HEK293T (cell line): ENCODE measurements at regions not wholly inside any gene's neighbourhood (a gene's known extent, or its start where the extent isn't known, plus 50 kb on each side); places are given as distances from the start of the nearest gene placed in this dataset.

Experiments
- CTCF ChIA-PET: fragments of 350-600 bp; formaldehyde crosslinking; extraction: SDS; loops from one replicate; lab custom pipeline; 2021; ENCODE audit warnings: antibody characterized with exemption, inconsistent platforms; lab: Yijun Ruan, JAX
- POLR2A ChIA-PET: fragments of 350-600 bp; formaldehyde crosslinking; extraction: SDS; loops from one replicate; lab custom pipeline; 2020; ENCODE audit warnings: antibody characterized with exemption, inconsistent platforms; lab: Yijun Ruan, JAX
- DNase-seq: peaks from one replicate; pipeline ENCODE4 v3.0.0; 2012; ENCODE audit warnings: mixed read lengths; ENCODE audit errors: extremely low spot score
- ARNT ChIP-seq: fragments of 450-650 bp; IDR thresholded peaks from 2 replicates; pipeline ENCODE4 v1.6.1; 2017; ENCODE audit warnings: mild to moderate bottlenecking
- BHLHE40 ChIP-seq: fragments of 450-650 bp; IDR thresholded peaks from 2 replicates; pipeline ENCODE4 v1.6.1; 2016; ENCODE audit warnings: mild to moderate bottlenecking, moderate library complexity, borderline replicate concordance
- CTBP1 ChIP-seq: fragments of 450-650 bp; IDR thresholded peaks from 2 replicates; pipeline ENCODE4 v1.6.1; 2016; ENCODE audit warnings: borderline replicate concordance
- ELF4 ChIP-seq: fragments of 450-650 bp; IDR thresholded peaks from 2 replicates; pipeline ENCODE4 v1.6.1; 2017; ENCODE audit warnings: antibody characterized with exemption
- FOXA1 ChIP-seq: fragments of 450-650 bp; IDR thresholded peaks from 2 replicates; pipeline ENCODE4 v1.6.1; 2016; ENCODE audit warnings: mild to moderate bottlenecking
- FOXK2 ChIP-seq: fragments of 450-650 bp; IDR thresholded peaks from 2 replicates; pipeline ENCODE4 v1.6.1; 2016; ENCODE audit warnings: mild to moderate bottlenecking
- FOXM1 ChIP-seq: fragments of 450-650 bp; IDR thresholded peaks from 2 replicates; pipeline ENCODE4 v1.6.1; 2017; ENCODE audit warnings: mild to moderate bottlenecking, borderline replicate concordance
- HDGF ChIP-seq: fragments of 450-650 bp; IDR thresholded peaks from 2 replicates; pipeline ENCODE4 v1.6.1; 2017; ENCODE audit warnings: antibody characterized with exemption, borderline replicate concordance
- L3MBTL2 ChIP-seq: fragments of 450-650 bp; conservative IDR thresholded peaks from 2 replicates; pipeline ENCODE4 v1.6.1; 2016; ENCODE audit warnings: mild to moderate bottlenecking
- LEF1 ChIP-seq: fragments of 450-650 bp; IDR thresholded peaks from 2 replicates; pipeline ENCODE4 v1.6.1; 2017; ENCODE audit warnings: mild to moderate bottlenecking, borderline replicate concordance
- NFRKB ChIP-seq: fragments of 450-650 bp; IDR thresholded peaks from 2 replicates; pipeline ENCODE4 v1.6.1; 2016; ENCODE audit warnings: mild to moderate bottlenecking, moderate library complexity
- SP1 ChIP-seq: fragments of 450-650 bp; IDR thresholded peaks from 2 replicates; pipeline ENCODE4 v1.6.1; 2017
- SUZ12 ChIP-seq: fragments of 450-650 bp; IDR thresholded peaks from 2 replicates; pipeline ENCODE4 v1.6.1; 2016; ENCODE audit warnings: mild to moderate bottlenecking
- TARDBP ChIP-seq: fragments of 450-650 bp; IDR thresholded peaks from 2 replicates; pipeline ENCODE4 v1.6.1; 2016
- ZNF384 ChIP-seq: fragments of 450-650 bp; IDR thresholded peaks from 2 replicates; pipeline ENCODE4 v1.6.1; 2016
- TF ChIP-seq, protein P1 (sequence below): fragments of 450-650 bp; IDR thresholded peaks from 2 replicates; pipeline ENCODE4 v1.6.1; 2016

DNA sequence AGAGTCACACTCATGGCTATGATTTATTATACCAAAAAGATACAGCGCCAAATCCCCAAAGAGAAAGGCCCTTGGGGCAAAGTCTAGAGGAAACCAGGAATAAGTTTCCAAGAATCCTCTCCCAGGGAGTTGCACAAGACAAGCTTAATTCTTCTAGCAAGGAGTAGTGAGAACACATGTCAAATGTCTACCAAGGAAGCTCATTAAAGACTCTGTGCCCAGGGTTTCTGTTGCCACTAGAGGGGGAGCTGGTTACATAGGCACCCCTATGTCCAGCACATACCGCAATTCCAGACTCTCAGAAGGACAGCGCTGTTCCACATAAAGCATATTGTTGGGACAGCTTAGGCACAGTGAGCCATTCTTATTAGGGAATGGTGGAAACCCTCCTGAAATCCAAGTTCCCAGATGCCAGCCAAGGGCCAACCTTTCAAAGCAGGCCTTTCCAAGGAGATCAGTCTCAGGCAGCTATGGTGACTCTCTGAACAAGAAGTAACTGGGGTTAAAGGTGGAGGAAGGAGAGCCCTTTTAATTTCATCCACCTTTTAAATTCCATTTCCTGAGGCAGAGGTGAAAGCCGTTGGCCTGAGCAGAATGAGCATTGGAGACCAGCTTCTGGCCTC is 194.2 kb downstream of the UACA start:
- ChIA-PET POLR2A (interaction anchor here (1.1 kb wide), 1 partner anchor 43 kb away, joined by 4 read pairs; no protein-coding TSS in a partner anchor), CTCF (interaction anchor here (0.5 to 1.9 kb wide), 18 partner anchors 10 to 837 kb away, joined by 3 to 8 read pairs (median 4); no protein-coding TSS in a partner anchor)
- DNase-seq = no peak
- TF ChIP-seq, protein P1, sequence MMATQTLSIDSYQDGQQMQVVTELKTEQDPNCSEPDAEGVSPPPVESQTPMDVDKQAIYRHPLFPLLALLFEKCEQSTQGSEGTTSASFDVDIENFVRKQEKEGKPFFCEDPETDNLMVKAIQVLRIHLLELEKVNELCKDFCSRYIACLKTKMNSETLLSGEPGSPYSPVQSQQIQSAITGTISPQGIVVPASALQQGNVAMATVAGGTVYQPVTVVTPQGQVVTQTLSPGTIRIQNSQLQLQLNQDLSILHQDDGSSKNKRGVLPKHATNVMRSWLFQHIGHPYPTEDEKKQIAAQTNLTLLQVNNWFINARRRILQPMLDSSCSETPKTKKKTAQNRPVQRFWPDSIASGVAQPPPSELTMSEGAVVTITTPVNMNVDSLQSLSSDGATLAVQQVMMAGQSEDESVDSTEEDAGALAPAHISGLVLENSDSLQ = no peak
- TF ChIP-seq SUZ12 (no peak), BHLHE40 (no peak), HDGF (no peak), LEF1 (no peak), FOXM1 (no peak), TARDBP (no peak), ARNT (no peak), FOXK2 (no peak), ELF4 (no peak), L3MBTL2 (no peak), FOXA1 (no peak), NFRKB (no peak), SP1 (no peak), CTBP1 (no peak), ZNF384 (no peak)

DNA sequence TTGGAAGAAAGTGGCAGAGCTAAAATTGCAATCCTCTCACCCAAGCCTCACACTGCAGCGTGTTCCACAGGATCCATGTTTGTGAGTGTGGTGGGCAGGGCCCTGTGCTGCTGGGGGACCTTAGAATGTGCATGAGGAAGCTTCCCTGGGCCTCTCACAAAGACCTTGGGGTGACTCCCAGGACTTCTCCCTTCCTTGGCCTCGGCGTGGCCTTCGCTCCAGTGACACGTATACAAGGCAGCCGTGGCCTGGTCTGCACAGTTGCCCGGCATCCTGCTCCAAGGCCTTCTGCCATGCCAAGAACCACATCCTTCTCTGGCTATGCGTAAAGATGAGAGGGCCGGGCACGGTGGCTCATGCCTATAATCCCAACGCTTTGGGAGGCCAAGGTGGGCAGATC is 196.4 kb downstream of the UACA start:
- no peak for DNase-seq
- ChIA-PET CTCF (interaction anchor here (1.4 to 1.6 kb wide), 2 partner anchors 9 to 11 kb away, joined by 4 to 5 read pairs; no protein-coding TSS in a partner anchor), POLR2A (interaction anchor here (1.1 kb wide), 1 partner anchor 9 kb away, joined by 3 read pairs; no protein-coding TSS in a partner anchor)
- TF ChIP-seq LEF1 (no peak), BHLHE40 (no peak), SP1 (no peak), ZNF384 (no peak), FOXK2 (no peak), FOXM1 (no peak), HDGF (no peak), FOXA1 (no peak), NFRKB (no peak), L3MBTL2 (no peak), ARNT (no peak), ELF4 (no peak), CTBP1 (no peak), TARDBP (no peak), SUZ12 (no peak)
- TF ChIP-seq, protein P1 = no peak

DNA sequence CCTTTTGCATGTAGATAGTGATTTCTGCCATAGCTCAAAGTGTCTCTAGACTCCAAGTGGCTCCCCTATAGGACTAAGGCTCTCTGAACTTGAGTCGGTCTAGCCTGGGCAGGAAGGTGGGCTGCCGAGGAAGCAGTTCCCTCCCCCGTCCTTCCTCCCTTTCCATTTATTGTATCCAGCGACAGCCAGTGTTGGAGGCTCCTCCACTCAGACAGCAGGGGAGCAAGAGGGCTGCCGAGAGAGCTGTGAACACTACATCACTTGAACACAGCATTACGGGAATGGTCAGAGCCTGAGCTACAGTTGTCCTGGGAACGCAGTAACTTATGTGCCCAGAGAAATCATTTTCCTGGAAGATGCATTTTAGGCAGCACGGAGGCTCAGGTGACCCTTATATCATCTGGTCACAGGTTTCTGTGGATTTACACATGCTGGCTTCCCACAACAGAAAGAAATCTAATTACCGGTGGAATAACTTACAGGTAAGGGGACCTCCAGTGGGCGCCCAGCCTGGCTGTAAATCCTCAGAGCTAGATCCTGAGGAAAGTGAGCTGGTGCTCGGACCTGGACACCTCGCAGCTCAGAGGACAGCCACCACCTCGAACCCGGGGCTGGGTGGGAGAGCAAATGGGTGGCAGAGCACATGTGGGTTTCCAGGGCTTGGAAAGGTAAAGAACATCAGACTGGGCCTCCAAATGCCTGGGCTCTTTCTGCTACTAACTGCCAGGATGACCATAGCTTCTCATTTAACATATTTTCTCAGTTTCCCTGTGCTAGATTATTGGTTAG is 197.1 kb downstream of the UACA start:
- no peak for TF ChIP-seq SUZ12
- TF ChIP-seq SP1 = no peak
- ChIA-PET POLR2A (interaction anchor here (1.1 kb wide), 1 partner anchor 10 kb away, joined by 3 read pairs; no protein-coding TSS in a partner anchor), CTCF (interaction anchor here (0.5 to 1.6 kb wide), 6 partner anchors 10 to 729 kb away, joined by 3 to 5 read pairs (median 4); no protein-coding TSS in a partner anchor)
- no peak for DNase-seq

DNA sequence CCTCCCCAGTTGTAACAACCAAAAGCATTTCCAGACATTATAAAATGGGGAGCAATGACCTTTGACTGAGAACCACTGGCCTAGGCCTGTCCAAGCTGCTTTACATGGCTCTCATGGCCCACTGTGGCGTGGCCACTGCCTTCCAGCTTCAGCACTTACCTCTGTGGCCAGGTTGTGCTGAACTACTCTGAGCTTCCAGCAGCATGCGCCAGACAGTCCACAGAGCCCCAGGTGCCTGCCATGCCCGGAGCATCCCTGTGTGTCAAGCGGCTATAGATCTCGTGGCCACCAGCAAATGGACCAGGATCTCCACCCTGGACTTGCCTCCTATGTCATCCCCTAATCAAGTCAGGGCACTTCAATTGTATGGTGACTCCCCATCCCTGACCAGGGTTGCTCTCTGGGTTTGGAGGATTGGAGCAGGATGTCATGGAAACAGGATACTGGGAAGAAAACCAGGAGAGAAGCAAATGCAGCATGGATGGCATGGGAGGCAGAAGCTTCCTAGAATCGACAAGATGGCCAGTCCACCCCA is 199.7 kb downstream of the UACA start:
- CTCF ChIA-PET = interaction anchor here (0.8 to 1.2 kb wide), 3 partner anchors 8 to 59 kb away, joined by 3 to 6 read pairs (median 5); no protein-coding TSS in a partner anchor
- TF ChIP-seq CTBP1 (no peak), SP1 (no peak), TARDBP (no peak), SUZ12 (no peak), L3MBTL2 (no peak), BHLHE40 (no peak), NFRKB (no peak), FOXK2 (no peak), FOXM1 (no peak), LEF1 (no peak), FOXA1 (no peak), ARNT (no peak), HDGF (no peak), ZNF384 (no peak), ELF4 (no peak)
- TF ChIP-seq, protein P1 = no peak
- POLR2A ChIA-PET = interaction anchor here (1.5 kb wide), 1 partner anchor 8 kb away, joined by 3 read pairs; no protein-coding TSS in a partner anchor
- no peak for DNase-seq

DNA sequence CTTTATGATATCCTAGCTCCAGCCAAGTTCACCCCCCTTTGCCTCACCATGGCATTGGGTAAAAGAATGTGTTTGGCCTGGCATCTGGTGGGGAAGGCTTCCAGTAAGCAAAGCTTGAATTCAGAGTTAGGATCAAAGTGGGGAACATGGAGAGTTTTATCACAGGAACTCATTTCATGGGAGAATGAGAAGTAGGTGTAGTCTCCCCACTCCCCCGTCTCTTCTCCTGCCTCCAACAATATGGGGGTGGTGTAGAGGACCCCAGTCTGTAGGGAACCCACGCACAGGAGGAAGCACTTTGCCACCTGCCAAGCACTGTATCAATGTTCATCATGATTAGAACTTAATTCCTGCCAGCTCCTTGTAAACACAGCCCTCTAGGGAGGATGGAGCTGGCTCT is 200.5 kb downstream of the UACA start:
- ChIA-PET CTCF (interaction anchor here (0.8 to 1.2 kb wide), 3 partner anchors 8 to 58 kb away, joined by 3 to 6 read pairs (median 5); no protein-coding TSS in a partner anchor), POLR2A (interaction anchor here (1.5 kb wide), 1 partner anchor 9 kb away, joined by 3 read pairs; no protein-coding TSS in a partner anchor)
- no peak for DNase-seq
- TF ChIP-seq SUZ12 = no peak
- no peak for TF ChIP-seq FOXM1
- no peak for TF ChIP-seq ZNF384
- no peak for TF ChIP-seq NFRKB
- no peak for TF ChIP-seq FOXK2
- TF ChIP-seq CTBP1 = no peak
- no peak for TF ChIP-seq FOXA1
- TF ChIP-seq TARDBP = no peak
- TF ChIP-seq, protein P1 = no peak
- TF ChIP-seq SP1 = no peak
- TF ChIP-seq LEF1 = no peak
- TF ChIP-seq HDGF = no peak
- no peak for TF ChIP-seq ARNT
- no peak for TF ChIP-seq L3MBTL2
